ELR (cell line): ENCODE measurements at regions not wholly inside any gene's neighbourhood (a gene's known extent, or its start where the extent isn't known, plus 50 kb on each side); places are given as distances from the start of the nearest gene placed in this dataset.

ENCODE experiments used
- DNase-seq: peaks from one replicate; pipeline ENCODE4 v3.0.0-alpha.2; 2015; ENCODE audit warnings: low read depth

GRCh38 chr1:229112832-229113548, 157.9 kb upstream of the RAB4A start:
- DNase-seq = no peak

GRCh38 chr1:229114315-229114714, 156.6 kb upstream of the RAB4A start:
- no peak for DNase-seq

- DNase-seq = no peak
Observed at GRCh38 chr1:229114850-229115365, 156.0 kb upstream of the RAB4A start.

- DNase-seq = no peak
Observed at GRCh38 chr1:229116114-229116513, 154.8 kb upstream of the RAB4A start.

GRCh38 chr1:229117664-229118300, 153.1 kb upstream of the RAB4A start:
- DNase-seq = peak; percentile 14

- no peak for DNase-seq
Observed at GRCh38 chr1:229118477-229119061, 152.3 kb upstream of the RAB4A start.

- peak; percentile 4 for DNase-seq
Observed at GRCh38 chr1:229119161-229119560, 151.8 kb upstream of the RAB4A start.

GRCh38 chr1:229119876-229120275, 151.0 kb upstream of the RAB4A start:
- peak; percentile 22 for DNase-seq

- no peak for DNase-seq
Observed at GRCh38 chr1:229121845-229122436, 149.0 kb upstream of the RAB4A start.

- DNase-seq = no peak
Observed at GRCh38 chr1:229122606-229123005, 148.3 kb upstream of the RAB4A start.

- no peak for DNase-seq
Observed at GRCh38 chr1:229124116-229124515, 146.8 kb upstream of the RAB4A start.

- DNase-seq = no peak
Observed at GRCh38 chr1:229124520-229125124, 146.3 kb upstream of the RAB4A start.

GRCh38 chr1:229127301-229127700, 143.6 kb upstream of the RAB4A start:
- peak; percentile 51 for DNase-seq

GRCh38 chr1:229128066-229128608, 142.8 kb upstream of the RAB4A start:
- no peak for DNase-seq

- DNase-seq = no peak
Observed at GRCh38 chr1:229129301-229130027, 141.4 kb upstream of the RAB4A start.

GRCh38 chr1:229130028-229130668, 140.8 kb upstream of the RAB4A start:
- DNase-seq = no peak

- no peak for DNase-seq
Observed at GRCh38 chr1:229131243-229132105, 139.4 kb upstream of the RAB4A start.

GRCh38 chr1:229132106-229132443, 138.8 kb upstream of the RAB4A start:
- no peak for DNase-seq

- DNase-seq = no peak
Observed at GRCh38 chr1:229132706-229133105, 138.2 kb upstream of the RAB4A start.

GRCh38 chr1:229133151-229133550, 137.8 kb upstream of the RAB4A start:
- DNase-seq = no peak
